HG03066 (cell line): ENCODE measurements at regions not wholly inside any gene's neighbourhood (a gene's known extent, or its start where the extent isn't known, plus 50 kb on each side); places are given as distances from the start of the nearest gene placed in this dataset.
"Not testable (repeated sequence)": the region's sequence is repeated elsewhere in the genome, so short reads cannot be mapped to it uniquely, and the experiment has no call there.

ENCODE experiments used
- ATAC-seq: cut with Tn5 transposase; IDR thresholded peaks from one replicate; pipeline ENCODE4 v1.9.1; 2021; ENCODE audit warnings: low read depth; ENCODE audit not compliant: unreplicated experiment

DNA sequence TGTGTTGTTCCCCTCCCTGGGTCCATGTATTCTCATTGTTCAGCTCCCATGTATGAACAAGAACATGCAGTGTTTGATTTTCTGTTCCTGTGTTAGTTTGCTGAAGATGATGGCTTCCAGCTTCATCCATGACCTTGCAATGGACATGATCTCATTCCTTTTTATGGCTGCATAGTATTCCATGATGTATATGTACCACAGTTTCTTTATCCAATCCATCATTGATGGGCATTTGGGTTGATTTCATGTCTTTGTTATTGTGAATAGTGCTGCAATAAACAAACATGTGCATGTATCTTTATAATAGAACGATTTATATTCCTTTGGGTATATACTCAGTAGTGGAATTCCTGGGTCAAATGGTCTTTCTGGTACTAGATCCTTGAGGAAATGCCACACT is 65.1 kb upstream of the SLC13A1 start:
- not testable (repeated sequence) for ATAC-seq

- no peak for ATAC-seq
These were observed 60.7 kb upstream of the SLC13A1 start for GRCh38 chr7:123260428-123260960.

GRCh38 chr7:123259759-123260158 is 60.0 kb upstream of the SLC13A1 start:
- no peak for ATAC-seq
